ENCODE measurements at regions not wholly inside any gene's neighbourhood (a gene's known extent, or its start where the extent isn't known, plus 50 kb on each side); places are given as distances from the start of the nearest gene placed in this dataset.
"Not testable (repeated sequence)": the region's sequence is repeated elsewhere in the genome, so short reads cannot be mapped to it uniquely, and the experiment has no call there.

- no peak for DNase-seq (ENCODE audit: low read depth)
Observed at GRCh38 chr4:23947826-23948225, 58.0 kb upstream of the PPARGC1A start.

- DNase-seq (ENCODE audit: low read depth) = no peak
Observed at GRCh38 chr4:23946299-23946698, 56.5 kb upstream of the PPARGC1A start.

DNA sequence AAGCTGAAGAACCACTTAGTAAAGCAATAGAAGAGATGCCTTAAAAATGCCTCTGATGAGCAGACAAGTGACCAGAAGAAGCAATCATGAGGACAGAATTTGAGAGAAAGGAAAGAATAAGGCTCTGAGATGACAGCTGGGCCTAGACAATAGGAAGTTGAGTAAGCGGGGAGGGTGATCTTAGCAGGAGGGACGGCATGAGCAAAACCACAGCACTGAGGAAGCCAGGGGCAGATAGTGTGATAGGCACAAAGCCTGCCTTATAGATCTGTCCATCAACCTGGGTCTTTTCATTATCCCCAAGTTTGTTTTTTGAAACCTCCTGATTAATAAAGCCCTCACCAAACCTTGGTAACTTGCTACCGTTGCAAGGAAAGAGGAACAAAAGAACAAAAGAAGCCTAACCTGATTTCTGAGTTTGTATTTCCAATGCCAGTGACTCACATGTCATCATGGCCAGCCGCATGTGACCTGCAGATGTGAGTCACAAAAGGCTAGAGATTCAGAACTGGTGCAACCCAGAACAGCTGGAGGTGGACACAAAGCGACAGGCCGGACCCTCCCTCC, 55.7 kb upstream of the PPARGC1A start:
- DNase-seq (ENCODE audit: low read depth) = no peak

GRCh38 chr4:23944556-23944955, 54.7 kb upstream of the PPARGC1A start:
- DNase-seq (ENCODE audit: low read depth) = not testable (repeated sequence)

DNA sequence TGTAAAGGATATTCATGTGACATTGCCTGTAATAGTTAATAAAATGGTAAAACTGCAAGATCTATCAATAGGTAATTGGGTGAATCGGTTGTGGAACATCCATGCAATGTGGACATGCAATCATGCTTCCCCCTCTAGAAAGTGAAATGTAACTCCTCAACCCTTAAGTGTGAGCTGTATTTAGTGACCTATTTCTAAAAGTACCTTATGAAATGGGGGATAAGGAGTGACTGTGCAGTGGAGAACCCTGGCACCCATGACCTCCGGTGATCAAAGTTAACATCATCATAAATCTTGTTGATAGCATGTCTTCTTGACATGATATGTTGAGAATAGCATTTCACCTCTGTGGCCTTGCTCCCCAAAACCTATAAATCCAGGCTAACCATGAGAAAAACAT, 53.6 kb upstream of the PPARGC1A start:
- no peak for DNase-seq (ENCODE audit: low read depth)

DNA sequence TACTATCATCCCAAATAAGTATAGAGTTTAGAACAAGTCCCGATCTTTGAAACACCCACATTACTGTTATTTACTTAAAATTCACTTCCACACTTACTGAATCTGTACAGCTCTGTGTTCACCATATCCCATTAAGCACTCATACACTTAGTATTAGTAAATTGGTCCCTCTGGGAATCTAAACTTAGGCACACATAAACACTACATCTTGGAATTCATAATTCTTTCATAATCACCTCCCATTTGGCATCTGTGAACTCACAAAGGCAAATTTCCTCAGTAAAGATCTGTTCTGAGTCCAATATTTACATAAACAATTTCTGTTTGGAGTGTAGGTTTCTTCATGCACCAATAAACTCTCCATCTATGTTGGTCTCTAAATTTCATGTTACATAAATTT, 52.6 kb upstream of the PPARGC1A start:
- no peak for DNase-seq (ENCODE audit: low read depth)
